WERI-Rb-1 (cell line): ENCODE measurements at regions not wholly inside any gene's neighbourhood (a gene's known extent, or its start where the extent isn't known, plus 50 kb on each side); places are given as distances from the start of the nearest gene placed in this dataset.

ENCODE experiments used
- DNase-seq: peaks from one replicate; pipeline ENCODE4 v3.0.0-alpha.2; 2020
- H3K27ac ChIP-seq: fragments of 250-450 bp; sonication (Bioruptor Pico); 2 replicates; pipeline ENCODE4 v1.5.1; 2020; ENCODE audit warnings: mild to moderate bottlenecking, moderate library complexity
- H3K27me3 ChIP-seq: fragments of 250-450 bp; sonication (Bioruptor Pico); 2 replicates; pipeline ENCODE4 v1.5.1; 2021; ENCODE audit warnings: mild to moderate bottlenecking, low read depth, moderate library complexity; ENCODE audit not compliant: insufficient read depth, severe bottlenecking
- H3K36me3 ChIP-seq: fragments of 250-450 bp; sonication (Bioruptor Pico); 2 replicates; pipeline ENCODE4 v1.5.1; 2020; ENCODE audit warnings: mild to moderate bottlenecking, moderate library complexity
- H3K4me3 ChIP-seq: 2 replicates; pipeline ENCODE4 v1.5.1; 2011; ENCODE audit warnings: low read depth, mild to moderate bottlenecking, control low read depth, low read length
- H3K9me3 ChIP-seq: fragments of 250-450 bp; sonication (Bioruptor Pico); 2 replicates; pipeline ENCODE4 v1.5.1; 2021; ENCODE audit warnings: mild to moderate bottlenecking, moderate library complexity; ENCODE audit not compliant: severe bottlenecking
- TF ChIP-seq, protein P1 (sequence below): IDR thresholded peaks from 2 replicates; pipeline ENCODE4 v1.5.1; 2011; ENCODE audit warnings: low read depth, mild to moderate bottlenecking, control low read depth, inconsistent platforms, low read length

DNA sequence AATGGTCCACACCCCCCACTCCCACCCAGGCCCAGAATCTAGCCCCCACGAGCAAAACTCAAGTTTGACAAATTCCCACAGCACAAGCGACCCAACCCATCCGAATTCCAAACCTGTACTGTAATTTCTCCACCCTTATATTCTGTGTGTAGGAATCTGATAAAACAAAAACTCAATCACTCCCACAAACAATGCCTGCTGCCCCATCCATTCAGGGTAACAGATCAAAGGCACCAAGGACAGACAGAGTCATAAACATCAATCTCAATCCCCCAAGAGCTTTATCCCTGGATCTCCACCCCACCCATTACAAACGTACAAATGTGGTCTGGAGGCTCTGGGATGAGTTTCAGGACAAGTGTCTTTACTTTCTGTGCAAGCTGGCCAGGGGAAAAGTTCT, 157.8 kb downstream of the AXIN2 start:
- Histone ChIP-seq H3K27me3 (peaks cover 41% of the 10 kb centered on the region), H3K27ac (no peak overlapping the region), H3K9me3 (no peaks in the 10 kb centered on the region), H3K4me3 (no peak overlapping the region), H3K36me3 (no peaks in the 10 kb centered on the region)
- TF ChIP-seq, protein P1, sequence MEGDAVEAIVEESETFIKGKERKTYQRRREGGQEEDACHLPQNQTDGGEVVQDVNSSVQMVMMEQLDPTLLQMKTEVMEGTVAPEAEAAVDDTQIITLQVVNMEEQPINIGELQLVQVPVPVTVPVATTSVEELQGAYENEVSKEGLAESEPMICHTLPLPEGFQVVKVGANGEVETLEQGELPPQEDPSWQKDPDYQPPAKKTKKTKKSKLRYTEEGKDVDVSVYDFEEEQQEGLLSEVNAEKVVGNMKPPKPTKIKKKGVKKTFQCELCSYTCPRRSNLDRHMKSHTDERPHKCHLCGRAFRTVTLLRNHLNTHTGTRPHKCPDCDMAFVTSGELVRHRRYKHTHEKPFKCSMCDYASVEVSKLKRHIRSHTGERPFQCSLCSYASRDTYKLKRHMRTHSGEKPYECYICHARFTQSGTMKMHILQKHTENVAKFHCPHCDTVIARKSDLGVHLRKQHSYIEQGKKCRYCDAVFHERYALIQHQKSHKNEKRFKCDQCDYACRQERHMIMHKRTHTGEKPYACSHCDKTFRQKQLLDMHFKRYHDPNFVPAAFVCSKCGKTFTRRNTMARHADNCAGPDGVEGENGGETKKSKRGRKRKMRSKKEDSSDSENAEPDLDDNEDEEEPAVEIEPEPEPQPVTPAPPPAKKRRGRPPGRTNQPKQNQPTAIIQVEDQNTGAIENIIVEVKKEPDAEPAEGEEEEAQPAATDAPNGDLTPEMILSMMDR = no peak
- DNase-seq = no peak

DNA sequence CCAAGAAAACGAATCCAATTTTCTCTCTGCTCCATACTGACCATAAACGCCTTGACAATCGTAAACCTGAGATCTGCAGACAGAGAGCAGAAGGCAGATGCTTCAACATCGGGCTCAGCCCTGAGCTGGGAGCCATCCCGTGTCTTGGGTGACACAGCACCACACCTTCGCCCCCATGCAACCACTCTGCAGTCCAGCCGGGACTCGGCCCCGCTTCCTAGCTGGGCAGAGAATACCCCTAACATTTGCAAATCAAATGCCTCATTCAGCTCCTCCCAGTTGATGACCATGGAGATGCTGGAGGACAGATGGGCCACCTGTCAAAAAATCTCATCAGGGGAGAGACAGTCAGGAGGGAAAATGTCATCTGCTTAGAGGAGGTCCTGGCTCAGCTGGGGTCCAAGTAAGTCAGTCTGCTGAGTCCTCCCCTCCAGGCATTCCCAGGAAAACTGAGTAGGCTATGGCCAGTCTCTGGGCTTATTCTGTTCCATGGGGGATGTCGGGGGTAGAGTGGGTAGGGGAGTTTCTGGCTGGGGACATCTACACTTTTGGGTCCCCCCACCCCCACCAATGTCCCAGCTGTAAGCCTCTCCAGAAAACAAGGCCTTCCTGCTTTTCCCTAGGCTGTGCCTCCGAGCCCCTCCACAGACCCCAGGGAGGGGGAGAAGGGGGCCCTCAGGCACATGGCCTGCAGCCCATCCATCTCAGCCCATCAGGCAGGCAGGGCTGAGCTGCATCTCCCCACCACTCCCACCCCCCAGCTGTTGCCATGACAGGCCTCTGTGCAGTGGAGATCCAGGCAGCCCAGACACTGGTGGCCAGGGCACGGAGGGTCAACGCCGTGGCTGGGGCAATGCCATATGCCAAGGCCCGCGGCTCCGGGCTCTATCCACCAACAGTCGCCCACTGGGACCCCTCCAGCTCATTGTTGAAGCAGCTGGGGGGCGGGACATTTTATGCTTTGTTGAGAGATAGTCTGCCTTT, 158.6 kb downstream of the AXIN2 start:
- TF ChIP-seq, protein P1 = no peak
- H3K36me3 ChIP-seq = no peaks in the 10 kb centered on the region
- no peak overlapping the region for H3K27ac ChIP-seq
- H3K4me3 ChIP-seq = no peak overlapping the region
- H3K9me3 ChIP-seq = no peaks in the 10 kb centered on the region
- no peak for DNase-seq
- peaks cover 42% of the 10 kb centered on the region for H3K27me3 ChIP-seq

DNA sequence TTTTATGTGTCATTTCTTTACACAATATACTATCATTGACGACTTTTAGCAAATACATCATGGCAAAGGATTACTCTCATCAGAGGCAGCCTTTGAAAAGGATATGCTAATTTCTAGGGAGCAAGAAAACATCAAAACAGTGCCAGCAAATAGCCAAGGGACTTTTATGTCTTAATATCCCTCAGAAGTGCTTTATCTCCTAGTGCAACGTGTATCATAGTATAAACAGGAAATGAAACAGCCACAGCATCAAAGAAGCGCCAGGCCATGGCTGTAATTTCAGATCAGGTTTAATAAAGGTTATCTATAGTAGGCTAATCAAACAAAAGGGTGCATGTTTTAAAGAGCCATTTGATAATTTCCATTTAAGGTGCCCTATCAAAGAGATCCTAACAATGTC, 159.9 kb downstream of the AXIN2 start:
- no peak for DNase-seq
- Histone ChIP-seq H3K36me3 (no peaks in the 10 kb centered on the region), H3K9me3 (no peaks in the 10 kb centered on the region), H3K4me3 (no peak overlapping the region), H3K27ac (no peak overlapping the region), H3K27me3 (peaks cover 52% of the 10 kb centered on the region)
- TF ChIP-seq, protein P1 = no peak

DNA sequence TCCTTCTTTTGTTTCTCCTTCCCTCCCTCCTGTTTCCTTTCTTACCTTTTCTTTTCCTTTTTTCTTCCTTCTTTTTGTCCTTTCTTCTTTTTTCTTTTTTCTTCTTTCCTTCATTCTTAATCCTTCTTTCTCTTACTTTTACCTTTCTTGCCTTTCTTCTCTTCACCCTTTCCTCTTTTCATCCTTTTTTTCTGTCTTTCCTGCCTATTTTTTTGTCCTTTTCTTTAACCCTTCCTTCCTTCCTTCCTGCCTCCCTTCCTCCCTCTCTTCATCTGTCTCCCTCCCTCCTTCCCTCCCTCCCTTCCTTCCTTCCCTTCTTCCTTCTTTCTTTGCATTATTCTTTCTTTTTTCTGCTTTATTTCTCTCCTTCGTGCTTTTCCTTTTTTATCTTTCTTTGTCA, 160.7 kb downstream of the AXIN2 start:
- no peaks in the 10 kb centered on the region for H3K9me3 ChIP-seq
- no peak overlapping the region for H3K4me3 ChIP-seq
- H3K27me3 ChIP-seq = peaks cover 57% of the 10 kb centered on the region

DNA sequence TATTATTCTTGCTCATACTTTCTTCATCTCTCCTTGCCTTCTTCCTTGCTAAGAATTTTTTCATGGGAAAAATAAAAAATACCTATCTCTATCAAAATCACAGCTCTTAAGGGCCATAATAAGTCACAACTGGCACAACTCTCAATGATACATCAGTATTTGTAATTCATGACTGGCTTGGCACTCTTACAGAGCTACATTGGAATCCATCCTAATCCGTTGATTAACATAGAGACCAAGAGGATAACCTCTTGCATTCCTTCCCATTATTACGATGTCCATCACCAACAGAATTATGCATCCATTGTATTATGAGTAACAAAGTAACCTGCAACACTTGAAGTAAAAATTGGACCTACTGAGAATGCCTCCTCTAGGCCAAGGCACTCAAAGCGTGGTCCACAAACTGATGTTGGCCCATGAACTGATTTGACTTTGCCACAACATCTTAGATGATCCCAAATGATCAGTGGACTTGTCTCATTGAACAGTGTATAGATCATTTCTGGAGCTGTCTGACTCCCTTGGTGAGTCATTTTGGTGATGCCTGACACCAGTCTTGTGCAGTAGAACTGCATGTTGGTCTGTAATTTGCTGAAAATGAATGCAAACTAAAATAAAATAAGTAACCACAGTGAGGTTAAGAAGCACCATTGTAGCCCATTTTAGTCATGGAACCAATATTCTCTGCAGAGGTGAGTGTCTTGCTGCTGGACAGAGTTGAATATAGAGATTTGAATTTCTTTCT, 163.2 kb downstream of the AXIN2 start:
- Histone ChIP-seq H3K9me3 (no peaks in the 10 kb centered on the region), H3K4me3 (no peak overlapping the region), H3K36me3 (no peaks in the 10 kb centered on the region), H3K27ac (no peak overlapping the region), H3K27me3 (peaks cover 69% of the 10 kb centered on the region)
- no peak for DNase-seq
- TF ChIP-seq, protein P1 = no peak

More for the DNA sequence above, 160.7 kb downstream of the AXIN2 start:
- no peak overlapping the region for H3K27ac ChIP-seq
- H3K36me3 ChIP-seq = no peaks in the 10 kb centered on the region
- TF ChIP-seq, protein P1 = no peak
- no peak for DNase-seq
